Neutrophil (primary cell): ENCODE measurements at regions not wholly inside any gene's neighbourhood (a gene's known extent, or its start where the extent isn't known, plus 50 kb on each side); places are given as distances from the start of the nearest gene placed in this dataset.

Experiments
- H3K27ac ChIP-seq: fragments of 200-600 bp; sonication (generic); 2 replicates; pipeline ENCODE4 v1.5.1; 2016; ENCODE audit warnings: mild to moderate bottlenecking, moderate library complexity
- H3K27me3 ChIP-seq: fragments of 200-600 bp; sonication (generic); 2 replicates; pipeline ENCODE4 v1.6.0; 2016; ENCODE audit warnings: mild to moderate bottlenecking
- H3K36me3 ChIP-seq: fragments of 200-600 bp; sonication (generic); 2 replicates; pipeline ENCODE4 v1.5.1; 2017
- H3K4me1 ChIP-seq, 2 experiments: fragments of 200-600 bp in 1 of 2; sonication (generic) in 1 of 2; 1 replicate in 1 of 2; 2 replicates in 1 of 2; pipeline versions ENCODE4 v1.5.1 to v1.6.1; 2013 to 2016; ENCODE audit warnings: low read depth in 1 of 2, low read length in 1 of 2, mild to moderate bottlenecking in 1 of 2, moderate library complexity in 1 of 2; ENCODE audit not compliant: control insufficient read depth in 1 of 2, insufficient read depth in 1 of 2
- H3K4me3 ChIP-seq, 2 experiments: fragments of 200-600 bp in 1 of 2; sonication (generic) in 1 of 2; 1 replicate in 1 of 2; 2 replicates in 1 of 2; pipeline ENCODE4 v1.5.1; 2013 to 2016; ENCODE audit warnings: low read depth in 1 of 2, low read length in 1 of 2, mild to moderate bottlenecking in 1 of 2, moderate library complexity in 1 of 2
- H3K9me3 ChIP-seq: fragments of 200-600 bp; sonication (generic); 2 replicates; pipeline ENCODE4 v1.5.1; 2016
- TF ChIP-seq, protein P1 (sequence below): fragments of 200-600 bp; sonication (generic); IDR thresholded peaks from 2 replicates; pipeline ENCODE4 v1.5.1; 2016; ENCODE audit warnings: antibody characterized with exemption

GRCh38 chr2:161103451-161103831 is 56.8 kb upstream of the TANK start:
- TF ChIP-seq, protein P1, sequence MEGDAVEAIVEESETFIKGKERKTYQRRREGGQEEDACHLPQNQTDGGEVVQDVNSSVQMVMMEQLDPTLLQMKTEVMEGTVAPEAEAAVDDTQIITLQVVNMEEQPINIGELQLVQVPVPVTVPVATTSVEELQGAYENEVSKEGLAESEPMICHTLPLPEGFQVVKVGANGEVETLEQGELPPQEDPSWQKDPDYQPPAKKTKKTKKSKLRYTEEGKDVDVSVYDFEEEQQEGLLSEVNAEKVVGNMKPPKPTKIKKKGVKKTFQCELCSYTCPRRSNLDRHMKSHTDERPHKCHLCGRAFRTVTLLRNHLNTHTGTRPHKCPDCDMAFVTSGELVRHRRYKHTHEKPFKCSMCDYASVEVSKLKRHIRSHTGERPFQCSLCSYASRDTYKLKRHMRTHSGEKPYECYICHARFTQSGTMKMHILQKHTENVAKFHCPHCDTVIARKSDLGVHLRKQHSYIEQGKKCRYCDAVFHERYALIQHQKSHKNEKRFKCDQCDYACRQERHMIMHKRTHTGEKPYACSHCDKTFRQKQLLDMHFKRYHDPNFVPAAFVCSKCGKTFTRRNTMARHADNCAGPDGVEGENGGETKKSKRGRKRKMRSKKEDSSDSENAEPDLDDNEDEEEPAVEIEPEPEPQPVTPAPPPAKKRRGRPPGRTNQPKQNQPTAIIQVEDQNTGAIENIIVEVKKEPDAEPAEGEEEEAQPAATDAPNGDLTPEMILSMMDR: no peak
- no peaks in the 10 kb centered on the region for H3K27me3 ChIP-seq
- H3K9me3 ChIP-seq: no peaks in the 10 kb centered on the region
- no peak overlapping the region for H3K27ac ChIP-seq
- H3K36me3 ChIP-seq: no peaks in the 10 kb centered on the region
- no peak overlapping the region for H3K4me3 ChIP-seq
- no peaks in the 10 kb centered on the region for H3K4me1 ChIP-seq

GRCh38 chr2:161104054-161104553 is 56.1 kb upstream of the TANK start:
- Histone ChIP-seq H3K27me3 (no peaks in the 10 kb centered on the region), H3K4me3 (no peak overlapping the region), H3K27ac (no peak overlapping the region), H3K9me3 (no peaks in the 10 kb centered on the region), H3K36me3 (no peaks in the 10 kb centered on the region), H3K4me1 (no peaks in the 10 kb centered on the region)
- TF ChIP-seq, protein P1: no peak

GRCh38 chr2:161107265-161107664 is 53.0 kb upstream of the TANK start:
- Histone ChIP-seq H3K27ac (no peak overlapping the region), H3K4me3 (no peak overlapping the region), H3K9me3 (no peaks in the 10 kb centered on the region), H3K27me3 (no peaks in the 10 kb centered on the region), H3K36me3 (no peaks in the 10 kb centered on the region), H3K4me1 (peaks cover 7 to 8% of the 10 kb centered on the region in 2 experiments)
- TF ChIP-seq, protein P1: no peak
